Transverse colon (tissue), 4 donors: ENCODE measurements at regions not wholly inside any gene's neighbourhood (a gene's known extent, or its start where the extent isn't known, plus 50 kb on each side); places are given as distances from the start of the nearest gene placed in this dataset.

Experiments used
- DNase-seq: peaks from one replicate; pipeline ENCODE4 v3.0.0-alpha.2; 2019
- H3K27ac ChIP-seq, 4 donors: fragments of 200-600 bp; sonication (generic); 2 replicates each; pipeline ENCODE4 v1.5.1; 2016 to 2018; ENCODE audit warnings: inconsistent platforms in 4 of 4
- H3K27me3 ChIP-seq: fragments of 200-600 bp; sonication (generic); 2 replicates; pipeline ENCODE4 v1.5.1; 2017; ENCODE audit warnings: inconsistent platforms
- H3K36me3 ChIP-seq, 4 donors: fragments of 200-600 bp; sonication (generic); 2 replicates each; pipeline ENCODE4 v1.5.1; 2017 to 2019; ENCODE audit warnings: inconsistent platforms in 4 of 4
- H3K4me1 ChIP-seq, 4 donors: fragments of 200-600 bp; sonication (generic); 2 replicates each; pipeline ENCODE4 v1.5.1; 2017 to 2020; ENCODE audit warnings: inconsistent platforms in 4 of 4
- H3K4me3 ChIP-seq, 4 donors: fragments of 200-600 bp; sonication (generic); 1 replicate in 1 of 4; 2 replicates in 3 of 4; pipeline versions ENCODE4 v1.5.1 to v1.6.1; 2017 to 2019; ENCODE audit warnings: inconsistent platforms in 4 of 4
- H3K9me3 ChIP-seq, 2 donors: fragments of 200-600 bp; sonication (generic); 2 replicates each; pipeline ENCODE4 v1.5.1; 2017 to 2019; ENCODE audit warnings: inconsistent platforms in 2 of 2
- CTCF ChIP-seq, 5 experiments: fragments of 200-600 bp in 3 of 5; fragments of 450-650 bp in 2 of 5; sonication (generic) in 3 of 5; IDR thresholded peaks; 1 replicate in 2 of 5; 2 replicates in 3 of 5; pipeline ENCODE4 v1.5.1; 2016 to 2017; ENCODE audit warnings: antibody characterized with exemption in 5 of 5, inconsistent platforms in 3 of 5, mild to moderate bottlenecking in 2 of 5, moderate library complexity in 1 of 5
- EP300 ChIP-seq: sonication (generic); formaldehyde crosslinking; IDR thresholded peaks from one replicate; pipeline ENCODE4 v1.6.1; 2017; ENCODE audit warnings: antibody characterized with exemption, low read depth
- POLR2A ChIP-seq: fragments of 450-650 bp; IDR thresholded peaks from one replicate; pipeline ENCODE4 v1.6.1; 2016; ENCODE audit warnings: antibody characterized with exemption, mild to moderate bottlenecking, moderate library complexity
- POLR2AphosphoS5 ChIP-seq, 3 donors: sonication (generic); formaldehyde crosslinking; IDR thresholded peaks; one replicate each; pipeline ENCODE4 v1.6.1; 2016; ENCODE audit warnings: antibody characterized with exemption in 3 of 3
- WGBS, 2 donors: methylation state at CpG; one replicate each; pipeline ENCODE4 v1.1.5; 2018; ENCODE audit warnings: low coverage in 1 of 2; 5-methylcytosine and 5-hydroxymethylcytosine counted together
- in situ Hi-C, 4 donors: fragments of 200-750 bp; cut with MboI; loops; one replicate each; pipeline versions ENCODE4 v1.15.0 to v1.15.1; 2017; ENCODE audit warnings: low sequenced_read_pairs in 3 of 4, low pct_ligation_motif_present in 1 of 4, low pct_unique_long_range_greater_than_20kb in 1 of 4
- intact Hi-C: fragments of 100-400 bp; cut with DNase I; formaldehyde crosslinking; loops from one replicate; pipeline ENCODE4 v1.15.1; 2023; ENCODE audit warnings: low total_unique reads

GRCh38 chr20:43825581-43825980 lies 89.1 kb upstream of the TOX2 start:
- Histone ChIP-seq H3K9me3 (no peaks in the 10 kb centered on the region), H3K4me1 (no peaks in the 10 kb centered on the region), H3K36me3 (no peaks in the 10 kb centered on the region), H3K4me3 (no peak overlapping the region), H3K27me3 (no peaks in the 10 kb centered on the region), H3K27ac (no peak overlapping the region)
- no peak for DNase-seq
- in situ Hi-C loops (no loop called here), intact Hi-C loops (no loop called here)
- WGBS, 2 donors, result 68 to 71% methylated on average over 6 to 8 of the region's 8 CpGs
- no peak for TF ChIP-seq POLR2AphosphoS5 (IDR thresholded peaks at IDR 0.05)
- TF ChIP-seq EP300, result no peak
- no peak for TF ChIP-seq POLR2A
- no peak for TF ChIP-seq CTCF (IDR thresholded peaks at IDR 0.05)

GRCh38 chr20:43825051-43825402 lies 89.6 kb upstream of the TOX2 start:
- WGBS, 2 donors, result 39 to 40% methylated on average over 1 to 2 of the region's 2 CpGs
- no peak for DNase-seq

GRCh38 chr20:43824309-43825050 lies 90.2 kb upstream of the TOX2 start:
- Histone ChIP-seq H3K36me3 (no peaks in the 10 kb centered on the region), H3K9me3 (no peaks in the 10 kb centered on the region), H3K4me3 (no peak overlapping the region), H3K4me1 (no peaks in the 10 kb centered on the region), H3K27me3 (no peaks in the 10 kb centered on the region), H3K27ac (no peak overlapping the region)
- 29 to 57% methylated on average over 3 to 9 of the region's 9 CpGs for WGBS, 2 donors
- in situ Hi-C loops (no loop called here), intact Hi-C loops (no loop called here)
- TF ChIP-seq CTCF (IDR thresholded peaks at IDR 0.05) (no peak), POLR2AphosphoS5 (IDR thresholded peaks at IDR 0.05) (no peak), EP300 (no peak), POLR2A (no peak)
- DNase-seq, result no peak

More at GRCh38 chr20:43825051-43825402, 89.6 kb upstream of the TOX2 start:
- Histone ChIP-seq H3K4me1 (no peaks in the 10 kb centered on the region), H3K4me3 (no peak overlapping the region), H3K36me3 (no peaks in the 10 kb centered on the region), H3K27me3 (no peaks in the 10 kb centered on the region), H3K9me3 (no peaks in the 10 kb centered on the region), H3K27ac (no peak overlapping the region)
- in situ Hi-C loops (no loop called here), intact Hi-C loops (no loop called here)
- TF ChIP-seq CTCF (IDR thresholded peaks at IDR 0.05) (no peak), POLR2AphosphoS5 (IDR thresholded peaks at IDR 0.05) (no peak), POLR2A (no peak), EP300 (no peak)

DNA sequence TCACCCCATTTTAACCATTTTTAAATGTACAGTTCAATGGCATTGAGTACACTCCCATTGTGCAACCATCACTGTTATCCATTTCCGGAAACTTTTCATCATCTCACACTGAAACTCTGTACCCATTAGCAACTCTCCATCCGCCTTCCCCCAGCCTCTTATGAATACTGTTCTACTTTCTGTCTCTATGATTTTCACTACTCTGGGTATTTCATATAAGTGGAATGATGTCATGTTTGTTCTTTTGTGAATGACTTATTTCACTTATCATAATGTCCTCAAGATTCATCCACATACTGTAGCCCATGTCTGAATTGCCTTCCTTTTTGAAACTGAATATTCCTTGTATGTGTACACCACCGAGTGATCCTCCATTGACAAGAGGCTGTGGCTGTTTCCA lies 92.9 kb upstream of the TOX2 start:
- H3K36me3 ChIP-seq, result no peaks in the 10 kb centered on the region
- WGBS, 2 donors, result 66 to 83% methylated on average over 3 of the region's 3 CpGs

More for the DNA sequence above, 92.9 kb upstream of the TOX2 start:
- H3K27ac ChIP-seq, result no peak overlapping the region
- in situ Hi-C loops, result no loop called here
- intact Hi-C loops, result no loop called here
- H3K4me3 ChIP-seq, result no peak overlapping the region
- no peaks in the 10 kb centered on the region for H3K4me1 ChIP-seq
- H3K27me3 ChIP-seq, result no peaks in the 10 kb centered on the region
- TF ChIP-seq POLR2AphosphoS5 (IDR thresholded peaks at IDR 0.05), result no peak
- no peak for TF ChIP-seq POLR2A
- TF ChIP-seq CTCF (IDR thresholded peaks at IDR 0.05), result no peak
- no peak for TF ChIP-seq EP300
- no peaks in the 10 kb centered on the region for H3K9me3 ChIP-seq
- no peak for DNase-seq
